ENCODE measurements at regions not wholly inside any gene's neighbourhood (a gene's known extent, or its start where the extent isn't known, plus 50 kb on each side); places are given as distances from the start of the nearest gene placed in this dataset.

GRCh38 chr1:14142397-14143100 lies 442.6 kb downstream of the PRDM2 start:
- Histone ChIP-seq H3K27ac (no peak overlapping the region), H3K9me2 (replicated peaks; ENCODE audit: insufficient read depth) (no peaks in the 10 kb centered on the region), H3K4me2 (no peak overlapping the region), H4K20me1 (ENCODE audit: insufficient read depth, poor library complexity, severe bottlenecking) (no peaks in the 10 kb centered on the region), H3K27me3 (no peaks in the 10 kb centered on the region), H3K79me2 (no peaks in the 10 kb centered on the region), H3K4me1 (ENCODE audit: insufficient read depth) (no peaks in the 10 kb centered on the region), H3K9me3 (ENCODE audit: low read depth) (no peaks in the 10 kb centered on the region), H2AFZ (no peak overlapping the region), H3K36me3 (replicated peaks; ENCODE audit: insufficient read depth, low read depth) (no peaks in the 10 kb centered on the region), H3K4me3 (no peak overlapping the region)
- TF ChIP-seq EZH2phosphoT487 (IDR thresholded peaks at IDR 0.05; ENCODE audit: low read depth, severe bottlenecking, unreplicated experiment), result no peak
- TF ChIP-seq EZH2 (IDR thresholded peaks at IDR 0.05; ENCODE audit: borderline replicate concordance), result no peak
- TF ChIP-seq CTCF (IDR thresholded peaks at IDR 0.05; ENCODE audit: poor library complexity), result no peak
- WGBS (ENCODE audit: low lambda C conversion rate, missing lambda C conversion rate), result 82% methylated on average over 11 of the region's 11 CpGs
- no peak for DNase-seq (ENCODE audit: low spot score)

DNA sequence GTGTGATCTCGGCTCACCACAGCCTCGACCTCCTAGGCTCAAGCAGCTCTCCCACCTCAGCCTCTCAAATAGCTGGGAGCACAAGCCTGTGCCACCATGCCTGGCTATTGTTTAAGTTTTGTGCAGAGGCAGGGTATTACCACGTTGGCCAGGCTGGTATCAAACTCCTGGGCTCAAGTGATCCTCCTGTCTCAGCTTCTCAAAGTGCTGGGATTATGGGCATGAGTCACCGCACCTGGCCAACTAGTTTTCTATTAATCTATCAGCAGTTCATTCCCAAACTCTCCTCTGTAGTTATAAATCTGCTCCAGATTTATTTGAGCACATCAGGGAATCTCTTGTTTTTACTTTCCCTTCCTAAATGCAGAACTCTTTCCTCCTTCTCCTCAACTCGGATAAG lies 443.8 kb downstream of the PRDM2 start:
- Histone ChIP-seq H3K4me1 (ENCODE audit: insufficient read depth) (peaks cover 5% of the 10 kb centered on the region), H3K4me2 (no peak overlapping the region), H3K27ac (no peak overlapping the region), H3K27me3 (no peaks in the 10 kb centered on the region), H4K20me1 (ENCODE audit: insufficient read depth, poor library complexity, severe bottlenecking) (no peaks in the 10 kb centered on the region), H3K9me2 (replicated peaks; ENCODE audit: insufficient read depth) (no peaks in the 10 kb centered on the region), H3K4me3 (no peak overlapping the region), H3K36me3 (replicated peaks; ENCODE audit: insufficient read depth, low read depth) (no peaks in the 10 kb centered on the region), H3K9me3 (ENCODE audit: low read depth) (no peaks in the 10 kb centered on the region), H2AFZ (no peak overlapping the region), H3K79me2 (no peaks in the 10 kb centered on the region)
- 78% methylated on average over 5 of the region's 5 CpGs for WGBS (ENCODE audit: low lambda C conversion rate, missing lambda C conversion rate)
- DNase-seq (ENCODE audit: low spot score), result no peak
- TF ChIP-seq EZH2 (IDR thresholded peaks at IDR 0.05; ENCODE audit: borderline replicate concordance) (no peak), CTCF (IDR thresholded peaks at IDR 0.05; ENCODE audit: poor library complexity) (no peak), EZH2phosphoT487 (IDR thresholded peaks at IDR 0.05; ENCODE audit: low read depth, severe bottlenecking, unreplicated experiment) (no peak)

DNA sequence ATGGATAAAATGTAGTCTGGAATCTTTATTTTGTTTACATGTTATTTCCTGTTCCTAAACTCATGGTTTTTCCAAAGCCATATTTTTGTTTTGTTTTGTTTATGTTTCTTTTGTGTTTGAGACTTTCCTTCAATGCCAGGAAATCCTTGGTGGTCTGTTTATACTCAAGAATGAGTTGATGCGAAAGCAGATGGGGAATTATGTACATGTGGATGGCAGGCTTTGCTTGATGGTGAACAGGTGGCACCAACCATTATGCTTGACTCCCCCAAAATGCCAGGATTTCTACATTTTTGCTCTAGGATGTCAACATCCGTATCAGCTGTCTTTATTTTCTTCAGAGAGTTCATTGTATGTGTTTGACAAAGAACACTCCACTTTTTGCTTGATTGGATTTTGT lies 448.5 kb downstream of the PRDM2 start:
- Histone ChIP-seq H3K4me2 (no peak overlapping the region), H4K20me1 (ENCODE audit: insufficient read depth, poor library complexity, severe bottlenecking) (no peaks in the 10 kb centered on the region), H3K9me2 (replicated peaks; ENCODE audit: insufficient read depth) (no peaks in the 10 kb centered on the region), H2AFZ (no peak overlapping the region), H3K27me3 (no peaks in the 10 kb centered on the region), H3K79me2 (no peaks in the 10 kb centered on the region), H3K9me3 (ENCODE audit: low read depth) (no peaks in the 10 kb centered on the region), H3K36me3 (replicated peaks; ENCODE audit: insufficient read depth, low read depth) (no peaks in the 10 kb centered on the region), H3K27ac (no peak overlapping the region), H3K4me1 (ENCODE audit: insufficient read depth) (peaks cover 5% of the 10 kb centered on the region), H3K4me3 (no peak overlapping the region)
- TF ChIP-seq CTCF (IDR thresholded peaks at IDR 0.05; ENCODE audit: poor library complexity), result no peak
- no peak for TF ChIP-seq EZH2phosphoT487 (IDR thresholded peaks at IDR 0.05; ENCODE audit: low read depth, severe bottlenecking, unreplicated experiment)
- TF ChIP-seq EZH2 (IDR thresholded peaks at IDR 0.05; ENCODE audit: borderline replicate concordance), result no peak
- WGBS (ENCODE audit: low lambda C conversion rate, missing lambda C conversion rate), result 43% methylated on average over 2 of the region's 2 CpGs
- no peak for DNase-seq (ENCODE audit: low spot score)

All from hepatocyte (in vitro differentiated cells).